DND-41 (cell line): ENCODE measurements at regions not wholly inside any gene's neighbourhood (a gene's known extent, or its start where the extent isn't known, plus 50 kb on each side); places are given as distances from the start of the nearest gene placed in this dataset.

Experiments
- ATAC-seq: fragments of 200-7000 bp; cut with Tn5 transposase; 3 replicates; pipeline ENCODE4 v1.9.1; 2021; ENCODE audit warnings: low read depth; ENCODE audit not compliant: insufficient read depth
- DNase-seq: peaks from one replicate; pipeline ENCODE4 v3.0.0-alpha.2; 2020
- H2AFZ ChIP-seq: 2 replicates; pipeline ENCODE4 v1.6.0; 2012; ENCODE audit warnings: low read depth, low read length
- H3K27ac ChIP-seq: 2 replicates; pipeline ENCODE4 v1.5.1; 2012; ENCODE audit warnings: low read length, inconsistent platforms
- H3K27me3 ChIP-seq: fragments of 200-600 bp; sonication (generic); 2 replicates; pipeline ENCODE4 v1.6.0; 2012; ENCODE audit warnings: low read length, mild to moderate bottlenecking, inconsistent platforms; ENCODE audit not compliant: insufficient read depth, poor library complexity
- H3K36me3 ChIP-seq: 2 replicates; pipeline ENCODE4 v1.5.1; 2012; ENCODE audit warnings: low read length, inconsistent platforms; ENCODE audit not compliant: insufficient read depth
- H3K4me1 ChIP-seq: 2 replicates; pipeline ENCODE4 v1.5.1; 2012; ENCODE audit warnings: mild to moderate bottlenecking, low read length; ENCODE audit not compliant: insufficient read depth
- H3K4me2 ChIP-seq: 2 replicates; pipeline ENCODE4 v1.6.0; 2012; ENCODE audit warnings: mild to moderate bottlenecking, moderate library complexity, low read length, inconsistent platforms; ENCODE audit not compliant: insufficient read depth
- H3K4me3 ChIP-seq, 2 experiments: fragments of 200-600 bp in 1 of 2; shearing (Covaris generic) in 1 of 2; 2 replicates each; pipeline ENCODE4 v1.5.1; 2012 to 2016; ENCODE audit warnings: inconsistent platforms in 2 of 2, low read length in 2 of 2, mild to moderate bottlenecking in 2 of 2, low read depth in 1 of 2, moderate library complexity in 1 of 2
- H3K79me2 ChIP-seq: 2 replicates; pipeline ENCODE4 v1.6.0; 2012; ENCODE audit warnings: low read length, inconsistent platforms; ENCODE audit not compliant: insufficient read depth
- H3K9ac ChIP-seq: 2 replicates; pipeline ENCODE4 v1.6.0; 2012; ENCODE audit warnings: low read depth, mild to moderate bottlenecking, inconsistent platforms, low read length, moderate library complexity
- H3K9me3 ChIP-seq: 2 replicates; pipeline ENCODE4 v1.5.1; 2012; ENCODE audit warnings: low read length, moderate library complexity, mild to moderate bottlenecking, inconsistent platforms; ENCODE audit not compliant: insufficient read depth, severe bottlenecking
- H4K20me1 ChIP-seq: 2 replicates; pipeline ENCODE4 v1.6.0; 2012; ENCODE audit warnings: low read length; ENCODE audit not compliant: insufficient read depth
- CTCF ChIP-seq: IDR thresholded peaks from 2 replicates; pipeline ENCODE4 v1.5.1; 2012; ENCODE audit warnings: borderline replicate concordance, low read length, moderate library complexity, mild to moderate bottlenecking; ENCODE audit not compliant: poor library complexity, severe bottlenecking; ENCODE audit errors: extremely low read depth
- EZH2 ChIP-seq: IDR thresholded peaks from 3 replicates; pipeline ENCODE4 v1.6.1; 2012; ENCODE audit warnings: borderline replicate concordance, low read depth, mild to moderate bottlenecking, moderate library complexity, low read length, inconsistent platforms; ENCODE audit not compliant: severe bottlenecking

DNA sequence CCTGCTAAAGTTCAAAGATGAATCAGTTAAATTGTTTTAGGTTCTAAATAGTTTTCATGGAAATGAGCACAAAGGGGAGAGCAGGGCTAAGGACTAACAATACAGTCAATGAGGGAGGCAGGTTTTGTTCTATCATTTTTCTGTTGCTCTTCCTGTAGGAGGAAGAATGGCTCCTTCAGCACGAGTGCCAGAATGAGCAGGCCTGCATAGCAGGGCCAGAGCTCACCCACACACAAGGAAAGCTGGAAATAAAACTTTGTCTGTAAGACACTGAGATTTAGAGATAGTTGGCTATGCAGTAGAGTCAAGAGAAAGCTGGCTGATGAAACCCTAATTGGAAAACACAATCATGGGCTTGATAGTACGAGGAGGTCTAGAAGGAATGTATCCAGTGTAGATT is 313.3 kb downstream of the MBD2 start:
- no peak overlapping the region for H3K4me2 ChIP-seq
- H3K4me3 ChIP-seq, result no peak overlapping the region
- H4K20me1 ChIP-seq, result no peaks in the 10 kb centered on the region
- H3K4me1 ChIP-seq, result no peaks in the 10 kb centered on the region
- no peaks in the 10 kb centered on the region for H3K27me3 ChIP-seq
- no peaks in the 10 kb centered on the region for H3K79me2 ChIP-seq
- H3K27ac ChIP-seq, result no peak overlapping the region
- DNase-seq, result no peak
- no peaks in the 10 kb centered on the region for H3K36me3 ChIP-seq
- H3K9ac ChIP-seq, result no peak overlapping the region
- no peak overlapping the region for H2AFZ ChIP-seq
- no peaks in the 10 kb centered on the region for H3K9me3 ChIP-seq
- TF ChIP-seq EZH2 (no peak), CTCF (no peak)
- ATAC-seq, result no peak

DNA sequence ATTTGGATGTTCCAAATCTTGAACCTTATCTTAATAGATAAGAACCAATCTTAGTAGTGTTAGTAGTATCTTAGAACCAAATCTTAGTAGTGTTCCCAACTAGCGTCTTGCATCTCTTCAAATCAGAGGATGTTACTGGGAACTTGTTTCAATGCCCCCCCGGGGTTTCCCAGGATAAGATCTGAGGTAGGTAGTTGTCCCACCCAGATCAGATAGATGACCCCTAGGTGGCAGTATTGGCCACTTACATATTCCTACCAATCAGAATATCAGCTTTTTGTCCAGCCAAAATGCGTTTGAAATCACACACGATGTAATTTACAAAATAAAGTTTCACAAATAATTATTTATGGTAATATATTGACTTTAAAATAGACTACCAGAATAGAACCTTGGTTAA is 314.8 kb downstream of the MBD2 start:
- H3K9me3 ChIP-seq, result no peaks in the 10 kb centered on the region
- H3K4me1 ChIP-seq, result no peaks in the 10 kb centered on the region
- TF ChIP-seq EZH2, result no peak
- TF ChIP-seq CTCF, result peak; percentile 58
- H4K20me1 ChIP-seq, result no peaks in the 10 kb centered on the region
- H3K27ac ChIP-seq, result no peak overlapping the region
- no peaks in the 10 kb centered on the region for H3K27me3 ChIP-seq
- no peaks in the 10 kb centered on the region for H3K79me2 ChIP-seq
- no peak overlapping the region for H3K4me2 ChIP-seq
- no peaks in the 10 kb centered on the region for H3K36me3 ChIP-seq
- no peak overlapping the region for H2AFZ ChIP-seq
- H3K9ac ChIP-seq, result no peak overlapping the region
- DNase-seq, result peak; percentile 14
- ATAC-seq, result peak; percentile 42; the same call in 1 of the 3 replicates
- no peak overlapping the region for H3K4me3 ChIP-seq

DNA sequence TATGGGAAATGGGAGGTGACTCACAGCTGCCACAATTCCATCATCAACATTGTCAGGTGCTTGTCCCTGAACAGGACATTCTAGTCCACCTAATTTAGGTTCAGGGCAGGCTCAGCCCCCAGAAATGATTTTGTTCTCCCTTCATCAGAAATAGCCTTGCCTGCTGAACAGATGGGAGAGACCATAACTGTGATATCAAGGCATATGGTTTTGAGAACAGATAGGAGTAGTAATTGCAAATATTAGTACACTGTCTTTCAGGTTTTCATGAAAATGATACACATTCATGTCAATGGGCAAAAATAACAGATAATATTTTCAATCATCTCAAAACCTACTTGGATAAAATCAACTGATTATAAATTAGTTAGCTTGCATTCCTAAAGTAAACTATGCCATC is 316.5 kb downstream of the MBD2 start:
- DNase-seq, result no peak
- TF ChIP-seq CTCF (no peak), EZH2 (no peak)
- H3K36me3 ChIP-seq, result no peaks in the 10 kb centered on the region
- no peak overlapping the region for H2AFZ ChIP-seq
- no peaks in the 10 kb centered on the region for H3K9me3 ChIP-seq
- H3K4me3 ChIP-seq, result no peak overlapping the region
- no peaks in the 10 kb centered on the region for H3K79me2 ChIP-seq
- H3K4me1 ChIP-seq, result no peaks in the 10 kb centered on the region
- no peaks in the 10 kb centered on the region for H3K27me3 ChIP-seq
- H3K27ac ChIP-seq, result no peak overlapping the region
- H3K9ac ChIP-seq, result no peak overlapping the region
- H3K4me2 ChIP-seq, result no peak overlapping the region
- H4K20me1 ChIP-seq, result no peaks in the 10 kb centered on the region
- no peak for ATAC-seq

DNA sequence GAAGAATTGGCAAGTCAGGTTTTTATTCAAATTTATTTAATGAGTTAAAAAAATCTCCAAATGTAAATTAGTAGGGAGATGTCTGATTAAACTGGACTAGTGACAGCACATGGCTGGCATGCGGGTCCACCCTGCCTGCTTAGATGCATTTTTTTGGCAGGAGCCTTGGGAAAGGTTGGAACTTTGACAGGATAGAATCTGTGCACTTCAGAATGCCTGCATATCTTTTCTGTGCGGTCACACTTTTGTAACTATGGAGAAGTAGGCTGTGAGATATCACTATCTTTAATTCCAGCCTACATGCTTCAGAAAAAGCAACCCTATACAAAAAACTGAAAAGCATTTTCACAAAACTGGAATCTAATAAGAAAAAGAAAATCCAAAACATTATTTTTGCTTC is 317.8 kb downstream of the MBD2 start:
- no peaks in the 10 kb centered on the region for H3K4me1 ChIP-seq
- no peak for TF ChIP-seq CTCF
- TF ChIP-seq EZH2, result no peak
- no peak overlapping the region for H3K9ac ChIP-seq
- H3K4me2 ChIP-seq, result no peak overlapping the region
- DNase-seq (no peak), ATAC-seq (no peak)
- H4K20me1 ChIP-seq, result no peaks in the 10 kb centered on the region
- H3K27ac ChIP-seq, result no peak overlapping the region
- no peaks in the 10 kb centered on the region for H3K36me3 ChIP-seq
- H3K79me2 ChIP-seq, result no peaks in the 10 kb centered on the region
- H2AFZ ChIP-seq, result no peak overlapping the region
- no peak overlapping the region for H3K4me3 ChIP-seq
- no peaks in the 10 kb centered on the region for H3K9me3 ChIP-seq
- no peaks in the 10 kb centered on the region for H3K27me3 ChIP-seq
